ENCODE measurements at regions not wholly inside any gene's neighbourhood (a gene's known extent, or its start where the extent isn't known, plus 50 kb on each side); places are given as distances from the start of the nearest gene placed in this dataset.

DNA sequence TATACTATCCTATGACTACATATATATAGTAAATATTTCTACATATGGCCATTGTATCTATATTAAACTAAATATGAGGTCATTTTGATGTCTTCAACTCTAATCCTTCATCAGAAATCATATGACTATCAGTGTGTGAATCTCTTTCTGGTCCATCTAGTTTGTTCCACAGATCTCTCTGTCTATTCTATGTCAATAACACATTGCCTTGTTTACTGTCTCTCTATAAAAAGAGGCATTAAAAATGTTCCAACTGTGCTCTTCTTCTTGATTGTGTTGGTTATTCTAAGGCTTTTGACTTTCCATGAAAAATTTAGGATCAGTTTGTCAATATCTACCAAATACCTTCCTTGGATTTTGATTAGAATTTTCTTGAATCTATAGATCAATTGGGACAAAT is 338.3 kb upstream of the FSTL5 start:
- TF ChIP-seq EZH2 (optimal IDR thresholded peaks at IDR 0.05; ENCODE audit: low read depth, low read length) (no peak), CTCF (IDR thresholded peaks at IDR 0.05; ENCODE audit: low read length) (no peak), EZH2phosphoT487 (IDR thresholded peaks at IDR 0.05; ENCODE audit: low read length) (no peak)
